ENCODE measurements at regions not wholly inside any gene's neighbourhood (a gene's known extent, or its start where the extent isn't known, plus 50 kb on each side); places are given as distances from the start of the nearest gene placed in this dataset.

GRCh38 chr2:118622108-118622507 lies 225.3 kb downstream of the EN1 start:
- Histone ChIP-seq H3K4me1 (no peaks in the 10 kb centered on the region), H3K9me3 (no peaks in the 10 kb centered on the region), H3K27ac (no peak overlapping the region), H3K4me3 (replicated peaks in 1 of 3) (no peak overlapping the region), H3K36me3 (no peaks in the 10 kb centered on the region), H3K27me3 (no peaks in the 10 kb centered on the region)
- no peak for TF ChIP-seq POLR2A (IDR thresholded peaks at IDR 0.05)
- TF ChIP-seq, protein P1, sequence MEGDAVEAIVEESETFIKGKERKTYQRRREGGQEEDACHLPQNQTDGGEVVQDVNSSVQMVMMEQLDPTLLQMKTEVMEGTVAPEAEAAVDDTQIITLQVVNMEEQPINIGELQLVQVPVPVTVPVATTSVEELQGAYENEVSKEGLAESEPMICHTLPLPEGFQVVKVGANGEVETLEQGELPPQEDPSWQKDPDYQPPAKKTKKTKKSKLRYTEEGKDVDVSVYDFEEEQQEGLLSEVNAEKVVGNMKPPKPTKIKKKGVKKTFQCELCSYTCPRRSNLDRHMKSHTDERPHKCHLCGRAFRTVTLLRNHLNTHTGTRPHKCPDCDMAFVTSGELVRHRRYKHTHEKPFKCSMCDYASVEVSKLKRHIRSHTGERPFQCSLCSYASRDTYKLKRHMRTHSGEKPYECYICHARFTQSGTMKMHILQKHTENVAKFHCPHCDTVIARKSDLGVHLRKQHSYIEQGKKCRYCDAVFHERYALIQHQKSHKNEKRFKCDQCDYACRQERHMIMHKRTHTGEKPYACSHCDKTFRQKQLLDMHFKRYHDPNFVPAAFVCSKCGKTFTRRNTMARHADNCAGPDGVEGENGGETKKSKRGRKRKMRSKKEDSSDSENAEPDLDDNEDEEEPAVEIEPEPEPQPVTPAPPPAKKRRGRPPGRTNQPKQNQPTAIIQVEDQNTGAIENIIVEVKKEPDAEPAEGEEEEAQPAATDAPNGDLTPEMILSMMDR (IDR thresholded peaks at IDR 0.05) = no peak
- DNase-seq = no peak
- 89 to 90% methylated on average over 3 of the region's 3 CpGs for WGBS, 2 donors
- intact Hi-C loops (cut with DNase I) = no loop called here

DNA sequence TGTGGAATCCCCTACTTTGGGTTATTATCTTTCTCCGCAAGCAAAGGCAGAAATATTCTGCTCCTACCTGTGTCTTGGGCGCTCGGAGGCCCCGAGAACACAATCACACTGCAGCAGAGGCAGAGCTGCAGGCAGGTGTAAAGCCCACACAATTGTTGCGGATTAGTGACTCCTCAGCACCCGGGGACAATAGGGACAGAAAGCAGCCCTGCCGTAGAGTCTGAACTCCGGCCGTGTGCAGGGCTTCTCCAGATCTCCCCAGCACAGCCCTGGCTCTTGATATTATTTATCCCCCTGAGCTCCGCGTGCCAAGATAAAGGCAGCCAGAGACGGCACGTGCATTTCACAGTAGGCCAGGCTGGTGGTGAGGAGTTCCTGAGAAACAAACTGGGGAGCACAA lies 229.2 kb downstream of the EN1 start:
- WGBS, 2 donors = 65 to 71% methylated on average over 8 to 13 of the region's 13 CpGs
- intact Hi-C loops (cut with DNase I) = no loop called here
- Histone ChIP-seq H3K27me3 (no peaks in the 10 kb centered on the region), H3K4me3 (replicated peaks in 1 of 3) (no peak overlapping the region), H3K27ac (no peak overlapping the region), H3K9me3 (no peaks in the 10 kb centered on the region), H3K36me3 (no peaks in the 10 kb centered on the region), H3K4me1 (no peaks in the 10 kb centered on the region)
- no peak for DNase-seq
- no peak for TF ChIP-seq POLR2A (IDR thresholded peaks at IDR 0.05)
- TF ChIP-seq, protein P1 (IDR thresholded peaks at IDR 0.05) = no peak

DNA sequence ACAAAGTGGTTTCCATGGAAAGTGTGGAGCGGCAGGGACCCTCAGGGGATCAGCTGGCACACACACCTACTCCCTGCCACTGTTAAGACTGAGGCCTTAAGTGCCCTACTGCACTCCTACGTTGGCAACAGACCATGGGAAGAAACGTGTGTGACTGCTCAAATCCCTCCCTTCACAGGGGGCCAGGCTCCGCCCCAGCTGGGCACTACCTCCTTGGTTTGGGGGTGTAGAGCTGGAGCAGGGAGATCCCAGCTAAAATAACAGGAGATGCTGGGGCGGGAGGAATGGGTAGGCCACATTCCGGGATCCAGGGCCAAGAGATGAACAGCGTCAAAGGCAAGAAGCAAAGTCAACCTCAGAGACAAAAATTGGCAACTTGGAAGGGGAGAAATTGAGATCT lies 231.0 kb downstream of the EN1 start:
- H3K27ac ChIP-seq = no peak overlapping the region
- TF ChIP-seq, protein P1 (IDR thresholded peaks at IDR 0.05) = no peak
- TF ChIP-seq POLR2A (IDR thresholded peaks at IDR 0.05) = no peak
- H3K9me3 ChIP-seq = no peaks in the 10 kb centered on the region

DNA sequence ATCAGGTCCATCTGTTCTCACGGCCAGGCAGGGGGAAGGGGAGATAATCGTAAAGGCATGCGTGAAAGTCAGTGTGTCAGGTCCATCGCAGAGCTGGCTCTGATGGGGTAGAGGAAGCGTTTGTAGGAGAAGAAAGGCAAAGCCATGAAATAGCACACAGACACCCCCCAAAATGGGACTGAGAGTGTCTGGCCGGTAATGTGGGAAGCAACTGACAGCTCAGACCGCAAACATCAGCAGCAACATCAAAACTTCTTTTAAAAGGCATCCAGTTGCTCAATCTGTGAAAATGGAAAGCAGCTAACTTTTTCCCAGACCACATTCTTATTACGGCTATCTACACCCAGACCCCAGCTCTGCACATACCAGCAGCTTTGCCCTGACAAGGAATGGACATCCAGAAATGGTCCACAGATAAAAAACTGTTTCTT lies 232.6 kb downstream of the EN1 start:
- Histone ChIP-seq H3K4me3 (replicated peaks in 1 of 3) (no peak overlapping the region), H3K36me3 (no peaks in the 10 kb centered on the region), H3K27ac (no peak overlapping the region), H3K27me3 (no peaks in the 10 kb centered on the region), H3K9me3 (no peaks in the 10 kb centered on the region), H3K4me1 (no peaks in the 10 kb centered on the region)
- no peak for TF ChIP-seq POLR2A (IDR thresholded peaks at IDR 0.05)
- TF ChIP-seq, protein P1 (IDR thresholded peaks at IDR 0.05) = no peak
- no peak for DNase-seq
- intact Hi-C loops (cut with DNase I) = no loop called here
- WGBS, 2 donors = 54 to 56% methylated on average over 8 of the region's 8 CpGs

More for the DNA sequence above, 231.0 kb downstream of the EN1 start:
- intact Hi-C loops (cut with DNase I) = no loop called here
- Histone ChIP-seq H3K4me1 (no peaks in the 10 kb centered on the region), H3K4me3 (replicated peaks in 1 of 3) (no peak overlapping the region), H3K27me3 (no peaks in the 10 kb centered on the region), H3K36me3 (no peaks in the 10 kb centered on the region)
- no peak for DNase-seq
- WGBS, 2 donors = 76 to 87% methylated on average over 7 of the region's 7 CpGs

- Histone ChIP-seq H3K4me3 (replicated peaks in 1 of 3) (no peak overlapping the region), H3K27me3 (no peaks in the 10 kb centered on the region), H3K36me3 (no peaks in the 10 kb centered on the region), H3K4me1 (no peaks in the 10 kb centered on the region), H3K27ac (no peak overlapping the region), H3K9me3 (no peaks in the 10 kb centered on the region)
- WGBS, 2 donors = 79 to 85% methylated on average over 2 of the region's 2 CpGs
- intact Hi-C loops (cut with DNase I) = no loop called here
- DNase-seq = no peak
- no peak for TF ChIP-seq POLR2A (IDR thresholded peaks at IDR 0.05)
- TF ChIP-seq, protein P1 (IDR thresholded peaks at IDR 0.05) = no peak
Measured at GRCh38 chr2:118613737-118614136, 233.7 kb downstream of the EN1 start.

All from thyroid gland (tissue), 4 donors.